MM.1S (cell line): ENCODE measurements at regions not wholly inside any gene's neighbourhood (a gene's known extent, or its start where the extent isn't known, plus 50 kb on each side); places are given as distances from the start of the nearest gene placed in this dataset.

Experiments
- CTCF ChIP-seq: fragments of 300-600 bp; sonication (generic); IDR thresholded peaks from 2 replicates; pipeline ENCODE4 v1.5.1; 2016; ENCODE audit warnings: antibody characterized with exemption, low read length, mixed read lengths
- EZH2 ChIP-seq: fragments of 300-600 bp; sonication (generic); optimal IDR thresholded peaks from 2 replicates; pipeline ENCODE3; 2017; ENCODE audit warnings: low read depth, mild to moderate bottlenecking, antibody characterized with exemption, low read length, mixed read lengths
- EZH2phosphoT487 ChIP-seq: fragments of 300-600 bp; sonication (generic); IDR thresholded peaks from 2 replicates; pipeline ENCODE4 v1.6.1; 2018; ENCODE audit warnings: antibody characterized with exemption, low read length

DNA sequence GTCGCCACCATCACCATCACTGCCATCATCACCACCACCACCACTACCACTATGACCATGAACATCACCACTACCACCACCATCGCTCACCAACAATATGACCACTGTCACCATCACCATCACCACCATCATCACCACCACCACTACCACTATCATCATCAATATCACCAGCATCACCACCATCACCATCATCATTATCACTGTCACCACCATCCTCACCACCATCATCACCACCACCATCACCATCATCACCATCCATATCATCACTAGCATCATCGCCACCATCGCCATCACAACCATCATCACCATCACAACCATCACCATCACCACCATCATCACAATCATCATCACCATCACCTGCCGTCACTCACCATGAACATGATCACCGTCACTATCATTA is 184.6 kb downstream of the SHANK2 start:
- TF ChIP-seq EZH2phosphoT487 (no peak), CTCF (no peak), EZH2 (no peak)
